SU-DHL-6 (cell line): ENCODE measurements at regions not wholly inside any gene's neighbourhood (a gene's known extent, or its start where the extent isn't known, plus 50 kb on each side); places are given as distances from the start of the nearest gene placed in this dataset.
A peak's percentile ranks its signal among the peaks of the same experiment; 100 is the strongest.

ENCODE experiments used
- H2AFZ ChIP-seq: fragments of 200-600 bp; sonication (generic); 2 replicates; pipeline ENCODE4 v1.6.1; 2014; ENCODE audit warnings: low read depth, mild to moderate bottlenecking, moderate library complexity, mixed read lengths, antibody characterized with exemption, low read length; ENCODE audit not compliant: severe bottlenecking
- H3F3A ChIP-seq: fragments of 200-600 bp; shearing (Covaris generic); 2 replicates; pipeline ENCODE4 v1.6.0; 2016; ENCODE audit warnings: antibody characterized with exemption, mild to moderate bottlenecking; ENCODE audit not compliant: insufficient read depth
- H3K27ac ChIP-seq: fragments of 200-600 bp; sonication (generic); 2 replicates; pipeline ENCODE4 v1.5.1; 2016; ENCODE audit warnings: low read depth, mild to moderate bottlenecking, low read length, moderate library complexity, mixed read lengths
- H3K27me3 ChIP-seq: fragments of 200-600 bp; sonication (generic), shearing (Covaris generic); 2 replicates; pipeline ENCODE4 v1.6.0; 2014; ENCODE audit warnings: mild to moderate bottlenecking, low read length
- H3K36me3 ChIP-seq: fragments of 200-600 bp; sonication (generic); 2 replicates; pipeline ENCODE4 v1.6.1; 2014; ENCODE audit warnings: mild to moderate bottlenecking, low read length, mixed read lengths
- H3K4me2 ChIP-seq: fragments of 300-600, 200-600 bp; shearing (Covaris generic), sonication (generic); 2 replicates; pipeline ENCODE4 v1.6.0; 2014; ENCODE audit warnings: low read length, low read depth, mild to moderate bottlenecking; ENCODE audit not compliant: poor library complexity, severe bottlenecking
- H3K4me3 ChIP-seq: fragments of 200-600 bp; sonication (generic); 2 replicates; pipeline ENCODE4 v1.5.1; 2014; ENCODE audit warnings: antibody characterized with exemption, low read length, mild to moderate bottlenecking, mixed read lengths; ENCODE audit not compliant: insufficient read depth, poor library complexity, severe bottlenecking
- H3K79me2 ChIP-seq: fragments of 200-600 bp; sonication (generic); 2 replicates; pipeline ENCODE4 v1.6.1; 2014; ENCODE audit warnings: mild to moderate bottlenecking, low read length, moderate library complexity; ENCODE audit not compliant: insufficient read depth
- H3K9ac ChIP-seq: fragments of 200-600 bp; sonication (generic); 2 replicates; pipeline ENCODE4 v1.7.0; 2014; ENCODE audit warnings: mild to moderate bottlenecking, low read length
- H3K9me2 ChIP-seq: fragments of 200-600 bp; sonication (generic); replicated peaks from 2 replicates; pipeline ENCODE4 v1.6.1; 2014; ENCODE audit warnings: low read length; ENCODE audit not compliant: insufficient read depth
- H3K9me3 ChIP-seq: fragments of 200-600 bp; sonication (generic); 2 replicates; pipeline ENCODE4 v1.6.1; 2014; ENCODE audit warnings: low read length, mixed read lengths; ENCODE audit not compliant: insufficient read depth
- H4K20me1 ChIP-seq: fragments of 200-600 bp; sonication (generic); 2 replicates; pipeline ENCODE4 v1.6.1; 2014; ENCODE audit warnings: low read depth, mild to moderate bottlenecking, antibody characterized with exemption, low read length, moderate library complexity, mixed read lengths
- CTCF ChIP-seq: fragments of 200-600 bp; sonication (generic); IDR thresholded peaks from one replicate; pipeline ENCODE4 v1.5.1; 2017; ENCODE audit warnings: antibody characterized with exemption, mild to moderate bottlenecking, low read length, moderate library complexity; ENCODE audit not compliant: insufficient read depth, poor library complexity, severe bottlenecking
- EZH2phosphoT487 ChIP-seq: fragments of 200-600 bp; sonication (generic), shearing (Covaris generic); conservative IDR thresholded peaks from 2 replicates; pipeline ENCODE4 v1.6.1; 2018; ENCODE audit warnings: mild to moderate bottlenecking, antibody characterized with exemption, low read length, moderate library complexity, mixed read lengths

- no peaks in the 10 kb centered on the region for H4K20me1 ChIP-seq
- H3K27ac ChIP-seq, result no peak overlapping the region
- no peaks in the 10 kb centered on the region for H3K9me3 ChIP-seq
- H3K4me3 ChIP-seq, result no peak overlapping the region
- no peaks in the 10 kb centered on the region for H3K36me3 ChIP-seq
- no peaks in the 10 kb centered on the region for H3K9me2 ChIP-seq
- TF ChIP-seq EZH2phosphoT487, result no peak
- H3K27me3 ChIP-seq, result no peaks in the 10 kb centered on the region
- no peak overlapping the region for H3K9ac ChIP-seq
- no peaks in the 10 kb centered on the region for H3K79me2 ChIP-seq
- H3K4me2 ChIP-seq, result no peak overlapping the region
- H3F3A ChIP-seq, result no peaks in the 10 kb centered on the region
- peak overlapping the region; percentile 18 for H2AFZ ChIP-seq
These were observed 872.1 kb downstream of the PCDH7 start for GRCh38 chr4:31592293-31592692.

- Histone ChIP-seq H3K27me3 (no peaks in the 10 kb centered on the region), H3K36me3 (no peaks in the 10 kb centered on the region), H3K27ac (no peak overlapping the region), H3K4me2 (no peak overlapping the region), H3K9ac (no peak overlapping the region), H3K4me3 (no peak overlapping the region), H3K9me3 (no peaks in the 10 kb centered on the region), H3F3A (no peaks in the 10 kb centered on the region), H2AFZ (no peak overlapping the region), H3K9me2 (no peaks in the 10 kb centered on the region), H3K79me2 (no peaks in the 10 kb centered on the region), H4K20me1 (no peaks in the 10 kb centered on the region)
- TF ChIP-seq CTCF (no peak), EZH2phosphoT487 (no peak)
These were observed 875.3 kb downstream of the PCDH7 start for GRCh38 chr4:31595496-31595895.

GRCh38 chr4:31598639-31599038, 878.5 kb downstream of the PCDH7 start:
- H2AFZ ChIP-seq, result peak overlapping the region; percentile 51
- H3K4me3 ChIP-seq, result no peak overlapping the region
- no peaks in the 10 kb centered on the region for H3F3A ChIP-seq
- no peak overlapping the region for H3K9ac ChIP-seq
- H3K79me2 ChIP-seq, result no peaks in the 10 kb centered on the region
- no peak for TF ChIP-seq CTCF
- no peak for TF ChIP-seq EZH2phosphoT487
- no peak overlapping the region for H3K4me2 ChIP-seq
- no peaks in the 10 kb centered on the region for H3K9me3 ChIP-seq
- H3K27me3 ChIP-seq, result no peaks in the 10 kb centered on the region
- H3K27ac ChIP-seq, result no peak overlapping the region
- H4K20me1 ChIP-seq, result no peaks in the 10 kb centered on the region
- no peaks in the 10 kb centered on the region for H3K36me3 ChIP-seq
- no peaks in the 10 kb centered on the region for H3K9me2 ChIP-seq

GRCh38 chr4:31601793-31602192, 881.6 kb downstream of the PCDH7 start:
- Histone ChIP-seq H3K9ac (no peak overlapping the region), H3K4me2 (no peak overlapping the region), H3K9me3 (no peaks in the 10 kb centered on the region), H3K27ac (no peak overlapping the region), H3K4me3 (no peak overlapping the region), H3F3A (no peaks in the 10 kb centered on the region), H4K20me1 (no peaks in the 10 kb centered on the region), H3K9me2 (no peaks in the 10 kb centered on the region), H3K79me2 (no peaks in the 10 kb centered on the region), H2AFZ (no peak overlapping the region), H3K27me3 (no peaks in the 10 kb centered on the region), H3K36me3 (no peaks in the 10 kb centered on the region)
- TF ChIP-seq CTCF (no peak), EZH2phosphoT487 (no peak)
